ENCODE measurements at regions not wholly inside any gene's neighbourhood (a gene's known extent, or its start where the extent isn't known, plus 50 kb on each side); places are given as distances from the start of the nearest gene placed in this dataset.

- no peak for TF ChIP-seq POLR2A (IDR thresholded peaks at IDR 0.05; ENCODE audit: extremely low read depth, insufficient read length)
- TF ChIP-seq, protein P1, sequence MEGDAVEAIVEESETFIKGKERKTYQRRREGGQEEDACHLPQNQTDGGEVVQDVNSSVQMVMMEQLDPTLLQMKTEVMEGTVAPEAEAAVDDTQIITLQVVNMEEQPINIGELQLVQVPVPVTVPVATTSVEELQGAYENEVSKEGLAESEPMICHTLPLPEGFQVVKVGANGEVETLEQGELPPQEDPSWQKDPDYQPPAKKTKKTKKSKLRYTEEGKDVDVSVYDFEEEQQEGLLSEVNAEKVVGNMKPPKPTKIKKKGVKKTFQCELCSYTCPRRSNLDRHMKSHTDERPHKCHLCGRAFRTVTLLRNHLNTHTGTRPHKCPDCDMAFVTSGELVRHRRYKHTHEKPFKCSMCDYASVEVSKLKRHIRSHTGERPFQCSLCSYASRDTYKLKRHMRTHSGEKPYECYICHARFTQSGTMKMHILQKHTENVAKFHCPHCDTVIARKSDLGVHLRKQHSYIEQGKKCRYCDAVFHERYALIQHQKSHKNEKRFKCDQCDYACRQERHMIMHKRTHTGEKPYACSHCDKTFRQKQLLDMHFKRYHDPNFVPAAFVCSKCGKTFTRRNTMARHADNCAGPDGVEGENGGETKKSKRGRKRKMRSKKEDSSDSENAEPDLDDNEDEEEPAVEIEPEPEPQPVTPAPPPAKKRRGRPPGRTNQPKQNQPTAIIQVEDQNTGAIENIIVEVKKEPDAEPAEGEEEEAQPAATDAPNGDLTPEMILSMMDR (IDR thresholded peaks at IDR 0.05; ENCODE audit: low read depth, low read length): no peak
Observed at GRCh38 chr6:2410656-2411380, 165.4 kb upstream of the GMDS start.

Data from NB4 (cell line).